ENCODE measurements at regions not wholly inside any gene's neighbourhood (a gene's known extent, or its start where the extent isn't known, plus 50 kb on each side); places are given as distances from the start of the nearest gene placed in this dataset.
A peak's percentile ranks its signal among the peaks of the same experiment; 100 is the strongest.

DNA sequence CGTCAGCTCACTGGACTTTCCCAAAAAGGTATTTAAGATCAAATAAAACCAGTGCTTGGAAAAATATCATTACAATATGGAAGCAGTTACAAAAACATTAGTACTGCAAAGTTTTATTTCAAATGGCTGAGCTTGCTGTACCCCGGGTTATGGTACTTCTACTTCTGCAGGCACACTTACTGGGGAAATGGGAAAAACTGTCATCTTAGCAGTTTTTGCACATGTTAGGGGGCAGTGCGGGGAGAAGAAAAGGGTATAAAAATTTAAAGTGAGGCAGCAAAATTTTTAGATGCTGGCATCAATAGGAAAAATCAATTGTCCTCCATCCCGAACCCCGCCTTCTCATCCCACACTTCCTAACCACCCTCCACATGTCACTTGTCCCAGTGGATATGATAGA lies 133.4 kb downstream of the ATG4C start:
- no peak for DNase-seq

DNA sequence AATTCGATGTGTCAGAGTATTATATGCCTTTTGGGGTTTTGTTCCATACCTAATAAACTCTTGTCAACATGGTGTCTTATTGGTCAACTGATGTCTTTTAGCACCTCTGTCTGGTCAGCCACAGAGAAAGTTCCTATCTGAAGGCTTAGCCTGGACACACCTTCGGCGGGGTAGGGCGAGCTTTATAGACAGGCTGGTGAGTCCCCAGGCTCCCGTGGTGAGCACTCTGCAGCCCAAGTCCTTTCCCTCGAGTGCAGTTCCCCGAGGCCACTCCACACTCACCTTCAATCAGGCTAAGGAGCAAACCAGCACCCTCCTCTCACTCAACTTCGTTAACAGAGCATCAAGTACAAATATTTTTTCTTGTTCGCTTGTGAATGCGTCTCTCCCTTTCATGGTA lies 133.9 kb downstream of the ATG4C start:
- DNase-seq: no peak

DNA sequence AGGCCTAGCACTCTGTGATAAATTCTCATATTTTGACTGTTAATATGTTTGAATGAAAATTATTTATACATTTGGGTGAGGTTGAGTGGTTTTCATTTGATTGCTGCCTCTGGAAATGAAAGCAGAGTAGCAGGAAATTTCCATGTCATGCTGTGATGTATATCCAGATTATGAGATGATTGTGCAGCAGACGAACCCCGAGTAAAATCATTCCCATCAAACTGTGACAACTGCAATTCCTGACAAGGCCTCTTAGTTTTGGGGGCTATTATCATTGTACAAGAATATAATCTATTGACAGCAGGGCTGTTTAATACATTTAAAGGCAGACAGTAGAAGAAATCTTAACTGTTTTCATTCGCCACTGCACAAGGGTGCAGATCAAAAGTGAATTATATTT lies 134.8 kb downstream of the ATG4C start:
- no peak for DNase-seq

DNA sequence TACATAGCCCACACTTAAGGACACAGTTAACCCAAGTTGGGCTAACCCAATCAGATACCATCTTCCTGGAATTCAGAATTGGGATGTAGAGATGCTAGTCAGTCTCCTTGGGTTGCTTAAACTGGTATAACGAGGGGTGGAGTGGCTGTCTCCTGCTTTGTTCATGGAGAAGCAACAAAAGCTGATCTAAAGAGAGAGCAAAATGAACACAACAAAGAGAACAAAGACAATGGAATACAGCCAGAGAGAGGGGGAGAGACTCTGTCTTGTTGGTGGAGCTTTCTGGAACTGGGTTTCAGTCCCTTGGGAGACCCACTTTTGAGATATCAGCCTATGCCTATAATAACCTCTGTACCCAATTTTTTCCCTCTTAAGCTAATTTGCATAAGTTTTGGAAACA lies 138.1 kb downstream of the ATG4C start:
- DNase-seq: no peak

DNA sequence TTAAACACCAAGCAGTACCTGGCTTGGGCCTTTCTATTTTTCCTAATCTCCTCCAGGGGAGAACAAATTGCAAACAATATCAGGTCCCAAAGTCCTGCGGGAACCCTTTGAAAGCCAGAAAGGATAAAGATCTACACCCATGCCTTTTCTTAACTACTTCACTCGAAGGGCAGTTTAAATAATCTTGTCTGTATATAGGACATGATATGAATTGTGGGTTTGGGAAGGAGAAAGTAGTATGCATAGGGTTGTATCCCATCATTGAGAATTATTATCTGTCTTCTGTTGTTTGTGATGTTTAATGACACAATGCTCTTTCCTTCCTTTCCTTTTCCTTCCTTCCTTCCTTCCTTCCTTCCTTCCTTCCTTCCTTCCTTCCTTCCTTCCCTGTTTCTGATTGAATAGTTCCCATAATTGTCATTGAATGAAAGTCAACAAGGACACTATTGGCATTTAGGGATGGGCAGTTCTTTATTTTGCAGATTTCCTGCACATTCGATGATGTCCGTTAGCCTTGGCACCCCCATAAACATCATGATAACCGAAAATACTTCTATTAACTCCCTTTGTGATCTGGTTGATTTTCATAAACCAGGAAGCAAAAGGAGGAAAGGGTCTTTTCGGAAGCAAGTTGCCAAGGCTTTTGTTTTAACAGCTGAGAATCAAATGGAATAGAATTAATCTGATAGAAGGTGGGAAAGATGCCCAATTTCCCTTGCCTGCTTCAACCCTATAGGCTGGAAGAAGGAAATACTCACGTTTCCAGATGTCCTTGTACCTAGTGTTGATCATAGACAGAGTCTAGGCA lies 141.3 kb downstream of the ATG4C start:
- DNase-seq: no peak

DNA sequence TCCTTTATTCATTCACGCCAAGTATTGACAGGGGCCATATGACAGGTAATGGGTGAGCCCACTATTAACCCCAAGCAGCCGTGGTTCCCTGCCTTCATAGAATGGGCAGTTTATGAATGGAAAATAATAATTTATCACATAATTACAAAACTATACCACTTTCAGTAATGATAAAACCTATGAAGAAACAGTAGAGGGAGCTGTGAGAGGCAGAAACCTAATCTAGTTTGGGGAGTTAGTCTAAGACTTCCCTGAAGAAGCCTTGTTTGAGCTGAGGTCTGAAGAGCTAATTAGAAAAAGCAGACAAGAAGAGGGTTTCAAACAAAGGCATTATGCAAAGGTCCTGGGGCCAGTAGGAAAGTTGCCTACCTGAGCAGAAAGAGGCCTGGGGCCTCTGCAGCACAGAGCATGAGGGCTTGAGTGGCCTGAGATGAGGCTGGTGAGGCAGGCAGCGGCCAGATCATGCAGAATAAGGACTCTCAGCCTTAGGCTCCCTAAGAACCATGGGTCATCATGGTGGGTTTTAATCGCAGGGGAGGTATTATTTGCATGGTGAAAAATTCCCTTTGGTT lies 142.8 kb downstream of the ATG4C start:
- no peak for DNase-seq

- no peak for DNase-seq
Measured at GRCh38 chr1:62928885-62929284, 145.0 kb downstream of the ATG4C start.

GRCh38 chr1:62937634-62938296 lies 153.8 kb downstream of the ATG4C start:
- DNase-seq: no peak

DNA sequence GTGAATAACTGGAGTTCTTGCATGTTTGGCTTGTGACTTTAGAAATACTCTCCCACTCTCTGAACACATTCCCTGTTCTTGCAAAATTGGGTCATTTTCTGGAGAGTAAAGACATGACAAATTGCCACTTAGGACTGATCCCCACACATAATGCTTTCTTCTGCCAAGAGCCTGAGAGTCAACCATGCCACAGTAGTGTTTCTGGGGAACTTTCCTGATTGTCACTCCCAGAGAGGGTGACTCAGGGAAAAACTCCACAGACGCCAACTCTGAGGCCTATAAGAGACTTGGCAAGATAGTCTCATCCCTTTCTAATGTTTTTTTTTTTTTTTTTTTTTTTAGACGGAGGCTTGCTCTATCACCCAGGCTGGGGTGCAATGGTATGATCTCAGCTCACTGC lies 157.8 kb downstream of the ATG4C start:
- no peak for DNase-seq

- no peak for DNase-seq
Measured at GRCh38 chr1:62946511-62946910, 162.6 kb downstream of the ATG4C start.

DNA sequence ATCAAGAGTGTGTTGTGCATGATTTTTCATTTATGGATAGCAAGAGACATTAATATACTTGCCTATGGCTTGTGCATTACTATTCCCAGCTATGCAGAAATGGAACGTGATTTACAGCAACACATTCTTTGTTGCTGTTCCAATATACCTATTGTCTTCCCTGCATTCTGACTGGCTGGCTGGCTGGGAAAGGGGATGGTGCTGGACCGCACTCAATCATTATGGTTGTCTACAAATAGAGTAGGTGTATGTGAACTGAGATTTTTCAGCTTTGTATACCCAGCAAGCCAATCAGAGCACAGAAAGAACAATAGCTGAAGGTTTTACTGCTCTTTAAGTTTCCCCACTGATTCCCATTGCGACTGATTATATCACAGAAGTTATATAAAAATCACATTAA lies 167.5 kb downstream of the ATG4C start:
- DNase-seq: peak in 1 of 2 experiments; percentile 7

GRCh38 chr1:62952596-62952995 lies 168.7 kb downstream of the ATG4C start:
- DNase-seq: no peak

DNA sequence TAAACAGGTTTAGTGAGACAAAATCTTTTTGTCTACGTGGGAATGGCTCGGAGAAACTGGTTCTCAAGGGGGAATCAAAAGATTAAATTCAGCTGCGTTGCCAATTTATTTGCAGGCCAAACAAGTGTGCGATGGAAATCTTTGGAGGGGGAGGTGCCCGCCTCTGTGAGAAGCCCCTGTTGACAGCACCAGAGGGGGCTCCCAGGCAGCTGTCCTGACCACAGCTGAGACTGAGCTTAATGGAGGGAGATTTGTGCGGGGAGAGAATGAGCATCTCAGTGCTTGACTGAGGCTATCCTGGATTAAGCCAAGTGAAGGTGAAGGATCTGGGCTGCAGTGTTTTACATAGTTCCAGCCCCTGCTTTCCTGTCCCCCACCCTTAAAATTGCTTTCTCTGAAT lies 169.7 kb downstream of the ATG4C start:
- DNase-seq: no peak

- DNase-seq: no peak
Measured at GRCh38 chr1:62954758-62955157, 170.8 kb downstream of the ATG4C start.

DNA sequence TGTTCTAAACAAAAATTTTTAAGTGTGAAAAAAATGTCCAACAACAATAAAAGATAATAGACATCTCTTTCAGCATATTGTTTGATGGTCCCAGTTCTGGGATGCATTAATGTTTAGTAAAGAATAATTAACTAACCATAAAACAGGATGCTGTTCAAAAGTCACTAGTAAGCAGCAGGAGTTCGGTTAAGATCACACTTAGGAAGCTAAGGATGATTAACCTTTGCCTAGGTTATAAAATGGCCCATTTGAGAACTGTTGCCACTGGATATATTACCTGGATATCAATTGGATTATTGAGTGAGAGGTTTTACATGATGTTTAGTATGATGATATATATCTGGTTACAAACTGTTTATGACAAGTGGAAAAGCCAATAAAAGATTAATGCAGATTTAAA lies 171.7 kb downstream of the ATG4C start:
- DNase-seq: no peak

DNA sequence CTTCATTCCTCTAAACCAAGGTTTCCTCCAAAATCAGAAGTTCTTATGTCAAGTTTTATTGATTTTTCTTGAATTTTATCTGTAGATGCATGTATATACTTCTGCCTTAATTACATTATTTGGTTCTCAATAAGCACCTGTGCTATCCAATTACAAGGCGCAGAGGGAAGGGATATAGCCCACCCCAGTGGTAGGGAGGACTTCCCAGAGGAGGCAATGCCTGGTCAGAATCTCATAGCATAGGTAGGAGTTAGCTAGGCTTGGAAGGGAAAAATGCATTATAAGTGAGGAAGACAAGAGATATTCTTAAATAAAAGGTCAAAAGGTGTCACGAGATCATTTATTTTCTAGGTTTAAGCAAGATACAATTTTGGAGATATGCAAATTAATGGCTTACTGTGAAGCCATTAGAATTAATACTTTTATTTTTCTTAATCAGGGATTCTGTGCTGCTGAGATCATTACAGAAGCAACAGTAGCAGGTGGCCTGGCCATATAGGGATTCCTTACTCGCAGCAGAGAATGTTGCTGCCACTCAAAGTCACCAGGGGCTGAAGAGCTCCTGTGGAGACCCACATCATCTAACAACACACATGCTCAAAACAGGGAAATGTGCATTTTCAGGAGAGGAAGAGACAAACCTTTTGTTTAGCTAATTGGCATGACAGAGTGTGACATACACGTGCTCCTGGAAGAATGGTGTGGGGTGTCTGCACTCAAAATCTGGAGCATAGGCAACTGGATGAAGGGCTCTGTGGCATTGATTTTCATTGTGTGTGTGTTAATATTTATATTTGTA lies 178.3 kb downstream of the ATG4C start:
- no peak for DNase-seq

DNA sequence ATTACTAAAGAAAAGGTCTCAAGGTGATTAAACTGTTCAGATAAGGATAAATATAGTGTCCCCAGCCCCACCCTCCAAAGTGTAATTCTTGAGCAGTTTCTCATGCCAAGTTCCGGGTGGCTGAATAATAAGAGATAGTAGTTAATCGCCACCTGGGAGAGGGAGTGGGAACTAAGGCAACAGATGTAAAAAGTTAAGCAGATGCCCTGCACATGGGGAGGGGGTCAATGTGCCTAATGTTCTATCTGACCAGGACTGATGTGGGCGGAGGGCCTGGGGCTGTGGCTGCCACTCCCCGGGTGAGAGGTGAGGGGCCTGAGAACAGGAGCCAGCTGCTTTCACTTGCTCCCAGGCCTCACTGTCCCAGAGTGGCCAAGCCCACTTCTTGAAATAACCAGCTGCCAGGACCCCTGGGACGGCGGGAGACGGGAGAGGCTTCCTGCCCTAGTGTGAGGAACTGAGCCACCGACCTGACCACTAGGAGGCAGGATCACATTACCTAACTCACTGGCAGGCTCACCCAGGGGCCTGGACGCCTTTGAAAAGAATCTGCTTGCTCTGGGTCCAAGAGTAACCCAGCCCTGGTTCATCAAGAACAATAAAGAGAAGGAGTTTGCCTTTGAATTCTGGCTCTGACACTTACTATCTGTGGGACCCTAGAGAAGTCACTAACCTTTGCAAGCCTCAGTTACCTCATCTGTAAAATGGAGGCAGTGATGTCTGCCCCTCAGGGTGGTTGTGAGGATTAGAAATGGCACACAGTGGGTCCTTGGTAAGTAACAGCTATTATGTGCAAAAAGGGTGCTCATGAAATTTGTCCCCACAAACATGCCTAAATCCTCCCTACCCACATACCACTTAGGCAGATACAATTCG lies 179.2 kb downstream of the ATG4C start:
- DNase-seq: peak; percentile 26 to 65

DNA sequence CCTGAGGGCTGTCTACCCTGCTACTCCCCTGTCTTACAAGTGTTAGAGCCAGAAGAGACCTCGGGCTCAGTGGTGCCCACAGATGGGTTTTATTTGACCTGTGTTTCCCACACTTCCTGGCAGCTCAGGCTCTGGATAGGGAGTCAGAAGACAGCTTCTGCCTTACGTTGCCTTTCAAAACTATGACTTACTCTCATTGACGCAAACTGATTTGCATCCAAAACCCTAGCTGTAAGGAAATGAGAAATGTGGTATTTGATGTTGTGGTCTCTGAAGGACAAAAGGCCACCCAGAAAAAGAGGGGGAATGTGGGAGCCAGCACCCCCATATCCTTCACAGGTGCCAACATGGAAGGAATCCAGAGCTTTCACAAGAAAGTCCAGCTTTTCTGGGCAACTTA lies 180.2 kb downstream of the ATG4C start:
- no peak for DNase-seq

GRCh38 chr1:62967031-62967430 lies 183.1 kb downstream of the ATG4C start:
- no peak for DNase-seq

DNA sequence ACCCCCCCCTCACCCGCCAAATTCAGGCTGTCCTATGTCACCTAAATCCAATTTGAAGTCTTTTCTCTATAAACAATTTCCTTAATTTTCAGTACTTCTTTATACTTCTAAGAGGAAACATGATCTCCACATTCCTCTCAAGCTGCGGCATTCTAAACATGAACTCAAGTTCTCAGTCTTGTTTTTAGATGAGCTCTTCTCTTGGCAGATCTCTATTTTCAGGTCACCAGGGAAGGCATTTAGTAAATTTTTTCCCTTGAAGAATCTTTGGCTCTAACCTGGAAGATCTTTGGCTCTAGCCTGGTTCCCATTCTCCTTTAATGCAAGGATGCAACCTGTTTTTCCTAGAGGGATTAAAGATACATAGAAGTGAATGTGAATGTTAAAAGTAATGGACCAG lies 193.4 kb downstream of the ATG4C start:
- DNase-seq: no peak

DNA sequence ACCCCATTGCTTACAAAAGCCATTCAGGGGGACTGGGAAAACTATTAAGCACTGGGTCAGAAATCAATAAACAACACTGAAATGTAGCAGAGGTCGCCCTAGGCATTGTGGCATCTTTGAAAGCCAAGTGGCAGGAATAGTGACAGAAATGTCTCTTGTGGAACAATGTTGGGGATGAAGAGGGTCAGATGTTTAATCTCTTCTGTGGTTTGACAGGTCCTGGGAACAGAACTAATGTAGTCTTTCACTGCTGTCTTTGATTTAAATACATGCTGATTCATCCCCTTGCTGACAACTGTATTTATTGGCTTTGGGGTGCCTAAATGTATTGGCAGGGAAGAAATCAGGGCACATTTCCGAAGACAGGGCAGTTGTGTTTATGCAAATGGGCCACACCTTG lies 194.8 kb downstream of the ATG4C start:
- DNase-seq: no peak

DNA sequence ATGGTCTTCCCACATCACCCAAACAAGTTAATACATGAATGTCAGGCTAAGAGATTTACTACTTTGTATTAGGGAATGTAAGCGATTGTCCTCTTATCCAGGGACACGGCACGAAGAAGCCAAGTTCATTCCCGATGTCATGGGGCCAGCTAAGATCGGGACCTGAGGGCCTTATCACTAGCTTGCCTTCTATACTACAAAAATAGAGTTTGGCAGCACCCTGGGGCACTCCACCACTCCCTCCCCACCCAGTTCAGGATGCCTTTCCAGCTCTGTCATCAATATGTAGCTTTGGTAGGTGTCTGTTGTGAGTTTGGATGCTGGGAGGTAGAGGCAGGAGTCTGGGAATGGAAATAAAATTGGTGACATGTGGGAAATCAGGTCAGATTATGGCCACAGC lies 197.5 kb downstream of the ATG4C start:
- no peak for DNase-seq

DNA sequence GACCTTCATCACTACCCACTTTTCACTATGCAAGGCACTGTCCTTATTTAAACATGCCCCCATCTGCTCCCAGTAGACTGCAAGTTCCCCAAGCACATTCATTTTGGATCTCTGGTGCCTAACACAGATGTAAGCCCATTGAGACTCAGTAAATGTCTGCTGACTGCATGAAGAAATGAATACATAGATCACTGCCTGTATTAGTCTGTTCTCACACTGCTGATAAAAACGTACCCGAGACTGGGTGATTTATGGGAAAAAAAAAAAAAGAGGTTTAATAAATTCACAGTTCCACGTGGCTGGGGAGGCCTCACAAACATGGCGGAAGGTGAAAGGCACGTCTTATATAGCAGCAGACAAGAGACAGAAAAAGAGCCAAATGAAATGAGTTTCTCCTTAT lies 204.9 kb downstream of the ATG4C start:
- no peak for DNase-seq
